GM23338 (cell line): ENCODE measurements at regions not wholly inside any gene's neighbourhood (a gene's known extent, or its start where the extent isn't known, plus 50 kb on each side); places are given as distances from the start of the nearest gene placed in this dataset.

Source experiments
- ATAC-seq: fragments of 200-7000 bp; cut with Tn5 transposase; 3 replicates; pipeline ENCODE4 v1.9.1; 2020
- DNase-seq: peaks from one replicate; pipeline ENCODE4 v3.0.0-alpha.2; 2015; ENCODE audit warnings: low spot score
- H2AFZ ChIP-seq: fragments of 200-600 bp; sonication (generic); 2 replicates; pipeline ENCODE4 v1.8.0; 2016; ENCODE audit warnings: antibody characterized with exemption, mild to moderate bottlenecking, moderate library complexity
- H3F3A ChIP-seq: fragments of 200-600 bp; sonication (generic); replicated peaks from 2 replicates; pipeline ENCODE4 v1.8.0; 2017; ENCODE audit warnings: antibody characterized with exemption, mixed run types, low read depth
- H3K27ac ChIP-seq: fragments of 200-600 bp; sonication (generic); 2 replicates; pipeline ENCODE4 v1.6.1; 2016; ENCODE audit warnings: low read depth
- H3K27me3 ChIP-seq: fragments of 200-600 bp; sonication (generic); 2 replicates; pipeline ENCODE4 v1.8.0; 2016; ENCODE audit warnings: mild to moderate bottlenecking, mixed run types, moderate library complexity; ENCODE audit not compliant: insufficient read depth
- H3K36me3 ChIP-seq: fragments of 200-600 bp; sonication (generic); 2 replicates; pipeline ENCODE4 v1.8.0; 2016; ENCODE audit warnings: mild to moderate bottlenecking; ENCODE audit not compliant: insufficient read depth
- H3K4me1 ChIP-seq: fragments of 200-600 bp; sonication (generic); 2 replicates; pipeline ENCODE4 v1.8.0; 2016; ENCODE audit warnings: mild to moderate bottlenecking, moderate library complexity; ENCODE audit not compliant: insufficient read depth
- H3K4me2 ChIP-seq: fragments of 200-600 bp; sonication (generic); 2 replicates; pipeline ENCODE4 v1.7.1; 2017; ENCODE audit warnings: mixed run types
- H3K4me3 ChIP-seq: fragments of 200-600 bp; sonication (generic); 2 replicates; pipeline ENCODE4 v1.6.1; 2016; ENCODE audit warnings: mixed run types
- H3K79me2 ChIP-seq: fragments of 200-600 bp; sonication (generic); replicated peaks from 2 replicates; pipeline ENCODE4 v1.8.0; 2017; ENCODE audit warnings: mild to moderate bottlenecking; ENCODE audit not compliant: insufficient read depth
- H3K9me2 ChIP-seq: fragments of 200-600 bp; sonication (generic); 2 replicates; pipeline ENCODE4 v1.8.0; 2017; ENCODE audit not compliant: insufficient read depth
- H4K20me1 ChIP-seq: fragments of 200-600 bp; sonication (generic); replicated peaks from 2 replicates; pipeline ENCODE4 v1.8.0; 2017; ENCODE audit warnings: mild to moderate bottlenecking; ENCODE audit not compliant: insufficient read depth
- H3K27ac Mint-ChIP-seq: 2 replicates; pipeline ENCODE4 v1.8.0; 2020; ENCODE audit warnings: inconsistent platforms, mild to moderate bottlenecking, moderate library complexity, mixed read lengths
- H3K27me3 Mint-ChIP-seq: 3 replicates; pipeline ENCODE4 v1.8.0; 2022; ENCODE audit warnings: low read depth, mild to moderate bottlenecking, moderate library complexity, mixed read lengths, inconsistent platforms; ENCODE audit not compliant: insufficient read depth, poor library complexity
- H3K36me3 Mint-ChIP-seq: 3 replicates; pipeline ENCODE4 v1.8.0; 2021; ENCODE audit warnings: low read depth, mild to moderate bottlenecking, inconsistent platforms, moderate library complexity, mixed read lengths
- H3K4me1 Mint-ChIP-seq: 3 replicates; pipeline ENCODE4 v1.8.0; 2020; ENCODE audit warnings: mild to moderate bottlenecking, inconsistent platforms, mixed read lengths
- H3K4me3 Mint-ChIP-seq: 3 replicates; pipeline ENCODE4 v1.8.0; 2021; ENCODE audit warnings: moderate library complexity, mild to moderate bottlenecking, inconsistent platforms, mixed read lengths
- H3K9me3 Mint-ChIP-seq: 3 replicates; pipeline ENCODE4 v1.8.0; 2020; ENCODE audit warnings: moderate library complexity, mild to moderate bottlenecking, inconsistent platforms, mixed read lengths
- EZH2 ChIP-seq: fragments of 200-600 bp; sonication (generic); IDR thresholded peaks from one replicate; pipeline ENCODE4 v1.8.0; 2017; ENCODE audit warnings: antibody characterized with exemption, mild to moderate bottlenecking, low read depth; ENCODE audit not compliant: unreplicated experiment
- POLR2AphosphoS5 ChIP-seq: IDR thresholded peaks from 2 replicates; pipeline ENCODE4 v1.6.1; 2016; ENCODE audit warnings: antibody characterized with exemption, low read depth
- STAT1 ChIP-seq: IDR thresholded peaks from one replicate; pipeline ENCODE4 v1.6.1; 2016; ENCODE audit warnings: antibody characterized with exemption; ENCODE audit not compliant: unreplicated experiment
- ZNF114 ChIP-seq: fragments of 250-450 bp; sonication (Bioruptor Pico); IDR thresholded peaks from 2 replicates; pipeline ENCODE4 v1.5.0; 2020; ENCODE audit warnings: mild to moderate bottlenecking, moderate library complexity
- ZNF331 ChIP-seq: fragments of 250-450 bp; sonication (Bioruptor Pico); IDR thresholded peaks from 2 replicates; pipeline ENCODE4 v1.5.0; 2020; ENCODE audit warnings: low read depth, mild to moderate bottlenecking, moderate library complexity
- TF ChIP-seq, protein P1 (sequence below): IDR thresholded peaks from 2 replicates; pipeline ENCODE4 v1.6.1; 2016; ENCODE audit warnings: antibody characterized with exemption
- TF ChIP-seq, protein P2 (sequence below), 2 experiments: fragments of 200-600 bp in 1 of 2; sonication (generic) in 1 of 2; conservative IDR thresholded peaks; 2 replicates each; pipeline versions ENCODE4 v1.5.1 to v1.6.1; 2016 to 2017; ENCODE audit warnings: antibody characterized with exemption in 2 of 2, low read depth in 2 of 2, mild to moderate bottlenecking in 2 of 2, moderate library complexity in 1 of 2
- TF ChIP-seq, protein P3 (sequence below): IDR thresholded peaks from one replicate; pipeline ENCODE4 v1.6.1; 2018; ENCODE audit warnings: antibody characterized with exemption; ENCODE audit not compliant: unreplicated experiment

DNA sequence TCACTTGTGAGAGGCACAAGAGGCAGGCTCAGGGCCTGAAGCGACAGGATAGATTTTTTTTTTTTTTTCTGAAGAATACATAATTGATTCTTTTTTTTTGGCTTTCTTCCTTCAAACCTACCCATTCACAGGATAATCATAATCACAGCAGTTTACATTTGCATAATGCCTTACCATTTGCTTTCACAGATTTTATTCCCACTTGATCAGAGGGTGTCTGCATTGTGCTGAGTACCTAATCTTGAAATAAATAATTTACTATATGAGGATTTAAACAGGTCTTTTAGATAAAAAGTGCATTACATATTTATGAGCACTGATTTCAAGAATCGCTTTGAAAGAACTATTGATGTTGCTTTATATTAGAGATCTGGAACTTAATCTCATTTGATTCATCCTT lies 219.3 kb downstream of the SPRY1 start:
- no peak overlapping the region for H3K4me3 ChIP-seq
- DNase-seq (no peak), ATAC-seq (no peak)
- H3F3A ChIP-seq: no peaks in the 10 kb centered on the region
- TF ChIP-seq EZH2: no peak
- no peak for TF ChIP-seq STAT1
- TF ChIP-seq ZNF114 (CRISPR knock-in tag): no peak
- no peak for TF ChIP-seq ZNF331 (CRISPR knock-in tag)
- TF ChIP-seq, protein P1, sequence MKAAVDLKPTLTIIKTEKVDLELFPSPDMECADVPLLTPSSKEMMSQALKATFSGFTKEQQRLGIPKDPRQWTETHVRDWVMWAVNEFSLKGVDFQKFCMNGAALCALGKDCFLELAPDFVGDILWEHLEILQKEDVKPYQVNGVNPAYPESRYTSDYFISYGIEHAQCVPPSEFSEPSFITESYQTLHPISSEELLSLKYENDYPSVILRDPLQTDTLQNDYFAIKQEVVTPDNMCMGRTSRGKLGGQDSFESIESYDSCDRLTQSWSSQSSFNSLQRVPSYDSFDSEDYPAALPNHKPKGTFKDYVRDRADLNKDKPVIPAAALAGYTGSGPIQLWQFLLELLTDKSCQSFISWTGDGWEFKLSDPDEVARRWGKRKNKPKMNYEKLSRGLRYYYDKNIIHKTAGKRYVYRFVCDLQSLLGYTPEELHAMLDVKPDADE: no peak
- Mint-ChIP-seq H3K27ac (no peak overlapping the region), H3K9me3 (no peaks in the 10 kb centered on the region), H3K36me3 (no peaks in the 10 kb centered on the region), H3K4me3 (no peak overlapping the region), H3K27me3 (no peaks in the 10 kb centered on the region), H3K4me1 (peaks cover 24% of the 10 kb centered on the region)
- H3K4me1 ChIP-seq: peaks cover 9% of the 10 kb centered on the region; the same call in 1 of the 2 replicates
- H3K36me3 ChIP-seq: no peaks in the 10 kb centered on the region
- H3K4me2 ChIP-seq: no peak overlapping the region
- H2AFZ ChIP-seq: no peak overlapping the region
- H3K79me2 ChIP-seq: no peaks in the 10 kb centered on the region
- H3K27me3 ChIP-seq: no peaks in the 10 kb centered on the region
- H3K27ac ChIP-seq: no peak overlapping the region
- H4K20me1 ChIP-seq: no peaks in the 10 kb centered on the region
- H3K9me2 ChIP-seq: 0 out of 2 replicates have a peak, but pooled peaks cover 2% of the 10 kb centered on the region

DNA sequence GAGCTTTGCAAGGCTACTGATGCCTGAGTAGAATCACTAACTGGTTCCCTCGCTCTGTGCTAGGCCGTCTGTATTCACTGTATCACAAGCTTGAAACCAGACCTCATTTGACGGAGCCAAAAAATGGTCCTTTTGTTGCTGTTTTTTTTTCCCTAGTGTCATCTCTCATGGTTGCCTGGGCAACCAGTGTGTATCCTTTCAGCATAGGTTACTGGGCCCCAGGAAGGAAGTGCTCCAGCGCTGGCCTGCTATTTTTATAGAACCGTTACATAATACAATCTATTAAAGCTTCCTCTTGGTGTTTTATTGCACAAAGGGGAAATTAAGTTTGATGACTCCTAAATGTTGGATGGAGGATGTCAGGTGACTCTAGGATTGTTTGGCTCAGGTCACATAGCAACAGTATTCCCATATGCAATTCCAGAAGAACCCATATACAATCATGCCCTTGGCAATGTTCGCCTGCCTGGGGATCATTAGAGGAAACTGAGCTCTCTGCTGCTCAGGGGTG lies 220.4 kb downstream of the SPRY1 start:
- ATAC-seq: peak; percentile 61
- Histone ChIP-seq H3K4me1 (peaks cover 9% of the 10 kb centered on the region; the same call in 1 of the 2 replicates), H3F3A (no peaks in the 10 kb centered on the region), H3K4me3 (no peak overlapping the region), H2AFZ (no peak overlapping the region), H3K4me2 (no peak overlapping the region), H3K9me2 (0 out of 2 replicates have a peak, but pooled peaks cover 2% of the 10 kb centered on the region), H4K20me1 (no peaks in the 10 kb centered on the region), H3K27me3 (no peaks in the 10 kb centered on the region), H3K27ac (no peak overlapping the region), H3K79me2 (no peaks in the 10 kb centered on the region), H3K36me3 (no peaks in the 10 kb centered on the region)
- Mint-ChIP-seq H3K4me1 (peaks cover 24% of the 10 kb centered on the region), H3K27me3 (no peaks in the 10 kb centered on the region), H3K4me3 (no peak overlapping the region), H3K9me3 (no peaks in the 10 kb centered on the region), H3K36me3 (no peaks in the 10 kb centered on the region), H3K27ac (no peak overlapping the region)
- DNase-seq: peak; percentile 42
- TF ChIP-seq, protein P2, sequence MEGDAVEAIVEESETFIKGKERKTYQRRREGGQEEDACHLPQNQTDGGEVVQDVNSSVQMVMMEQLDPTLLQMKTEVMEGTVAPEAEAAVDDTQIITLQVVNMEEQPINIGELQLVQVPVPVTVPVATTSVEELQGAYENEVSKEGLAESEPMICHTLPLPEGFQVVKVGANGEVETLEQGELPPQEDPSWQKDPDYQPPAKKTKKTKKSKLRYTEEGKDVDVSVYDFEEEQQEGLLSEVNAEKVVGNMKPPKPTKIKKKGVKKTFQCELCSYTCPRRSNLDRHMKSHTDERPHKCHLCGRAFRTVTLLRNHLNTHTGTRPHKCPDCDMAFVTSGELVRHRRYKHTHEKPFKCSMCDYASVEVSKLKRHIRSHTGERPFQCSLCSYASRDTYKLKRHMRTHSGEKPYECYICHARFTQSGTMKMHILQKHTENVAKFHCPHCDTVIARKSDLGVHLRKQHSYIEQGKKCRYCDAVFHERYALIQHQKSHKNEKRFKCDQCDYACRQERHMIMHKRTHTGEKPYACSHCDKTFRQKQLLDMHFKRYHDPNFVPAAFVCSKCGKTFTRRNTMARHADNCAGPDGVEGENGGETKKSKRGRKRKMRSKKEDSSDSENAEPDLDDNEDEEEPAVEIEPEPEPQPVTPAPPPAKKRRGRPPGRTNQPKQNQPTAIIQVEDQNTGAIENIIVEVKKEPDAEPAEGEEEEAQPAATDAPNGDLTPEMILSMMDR (conservative IDR thresholded peaks at IDR 0.05; ENCODE audit: low read depth in 2 of 2): no peak
- TF ChIP-seq, protein P3, sequence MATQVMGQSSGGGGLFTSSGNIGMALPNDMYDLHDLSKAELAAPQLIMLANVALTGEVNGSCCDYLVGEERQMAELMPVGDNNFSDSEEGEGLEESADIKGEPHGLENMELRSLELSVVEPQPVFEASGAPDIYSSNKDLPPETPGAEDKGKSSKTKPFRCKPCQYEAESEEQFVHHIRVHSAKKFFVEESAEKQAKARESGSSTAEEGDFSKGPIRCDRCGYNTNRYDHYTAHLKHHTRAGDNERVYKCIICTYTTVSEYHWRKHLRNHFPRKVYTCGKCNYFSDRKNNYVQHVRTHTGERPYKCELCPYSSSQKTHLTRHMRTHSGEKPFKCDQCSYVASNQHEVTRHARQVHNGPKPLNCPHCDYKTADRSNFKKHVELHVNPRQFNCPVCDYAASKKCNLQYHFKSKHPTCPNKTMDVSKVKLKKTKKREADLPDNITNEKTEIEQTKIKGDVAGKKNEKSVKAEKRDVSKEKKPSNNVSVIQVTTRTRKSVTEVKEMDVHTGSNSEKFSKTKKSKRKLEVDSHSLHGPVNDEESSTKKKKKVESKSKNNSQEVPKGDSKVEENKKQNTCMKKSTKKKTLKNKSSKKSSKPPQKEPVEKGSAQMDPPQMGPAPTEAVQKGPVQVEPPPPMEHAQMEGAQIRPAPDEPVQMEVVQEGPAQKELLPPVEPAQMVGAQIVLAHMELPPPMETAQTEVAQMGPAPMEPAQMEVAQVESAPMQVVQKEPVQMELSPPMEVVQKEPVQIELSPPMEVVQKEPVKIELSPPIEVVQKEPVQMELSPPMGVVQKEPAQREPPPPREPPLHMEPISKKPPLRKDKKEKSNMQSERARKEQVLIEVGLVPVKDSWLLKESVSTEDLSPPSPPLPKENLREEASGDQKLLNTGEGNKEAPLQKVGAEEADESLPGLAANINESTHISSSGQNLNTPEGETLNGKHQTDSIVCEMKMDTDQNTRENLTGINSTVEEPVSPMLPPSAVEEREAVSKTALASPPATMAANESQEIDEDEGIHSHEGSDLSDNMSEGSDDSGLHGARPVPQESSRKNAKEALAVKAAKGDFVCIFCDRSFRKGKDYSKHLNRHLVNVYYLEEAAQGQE: no peak
- TF ChIP-seq EZH2: no peak
- TF ChIP-seq, protein P1: no peak
- no peak for TF ChIP-seq POLR2AphosphoS5
- no peak for TF ChIP-seq ZNF114 (CRISPR knock-in tag)
